ENCODE measurements at regions not wholly inside any gene's neighbourhood (a gene's known extent, or its start where the extent isn't known, plus 50 kb on each side); places are given as distances from the start of the nearest gene placed in this dataset.

DNA sequence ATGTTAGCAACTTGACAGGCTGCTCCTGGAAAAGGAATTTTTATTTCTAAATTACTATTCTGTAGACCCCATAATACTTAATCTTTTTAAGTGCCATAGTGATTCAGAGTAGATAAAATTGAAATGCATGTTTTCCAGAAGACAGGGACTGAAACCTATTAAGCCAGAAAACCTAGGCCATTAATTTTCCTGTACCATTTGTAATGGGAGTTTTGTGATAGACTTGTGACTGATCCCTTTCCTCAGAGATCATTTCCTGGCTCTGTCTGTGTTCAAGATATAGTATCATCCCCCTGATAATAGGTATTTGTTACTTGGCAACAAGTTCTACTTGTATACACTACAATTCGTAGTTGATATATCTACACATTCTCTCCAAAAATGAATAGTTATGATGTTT is 1609.8 kb downstream of the AMY1C start:
- TF ChIP-seq CTCF (conservative IDR thresholded peaks at IDR 0.05) (no peak), EZH2 (IDR thresholded peaks at IDR 0.05; ENCODE audit: low read depth) (no peak)

Measured in PC-9 (cell line).